Prostate gland (tissue), 2 donors: ENCODE measurements at regions not wholly inside any gene's neighbourhood (a gene's known extent, or its start where the extent isn't known, plus 50 kb on each side); places are given as distances from the start of the nearest gene placed in this dataset.

ENCODE experiments used
- DNase-seq: peaks from one replicate; pipeline ENCODE4 v3.0.0-alpha.2; 2019; ENCODE audit warnings: low spot score
- H3K27ac ChIP-seq, 2 donors: fragments of 200-600 bp; sonication (generic); 2 replicates each; pipeline ENCODE4 v1.5.1; 2017 to 2019
- H3K27me3 ChIP-seq: fragments of 200-600 bp; sonication (generic); replicated peaks from 2 replicates; pipeline ENCODE4 v1.5.1; 2019; ENCODE audit not compliant: insufficient read depth
- H3K36me3 ChIP-seq, 2 donors: fragments of 200-600 bp; sonication (generic); 1 replicate in 1 of 2; 2 replicates in 1 of 2; pipeline versions ENCODE4 v1.5.1 to v1.8.1; 2017 to 2019
- H3K4me1 ChIP-seq: fragments of 200-600 bp; sonication (generic); replicated peaks from 2 replicates; pipeline ENCODE4 v1.5.1; 2019
- H3K4me3 ChIP-seq, 2 donors: fragments of 200-600 bp; sonication (generic); 2 replicates each; pipeline ENCODE4 v1.5.1; 2017 to 2019
- H3K9me3 ChIP-seq: fragments of 200-600 bp; sonication (generic); 2 replicates; pipeline ENCODE4 v1.5.1; 2017
- CTCF ChIP-seq, 4 experiments: fragments of 200-600 bp in 2 of 4; fragments of 450-650 bp in 2 of 4; sonication (generic) in 2 of 4; IDR thresholded peaks; 1 replicate in 3 of 4; 2 replicates in 1 of 4; pipeline ENCODE4 v1.5.1; 2016 to 2019; ENCODE audit warnings: antibody characterized with exemption in 4 of 4, mild to moderate bottlenecking in 2 of 4, moderate library complexity in 2 of 4
- POLR2A ChIP-seq: fragments of 450-650 bp; IDR thresholded peaks from one replicate; pipeline ENCODE4 v1.6.1; 2016; ENCODE audit warnings: antibody characterized with exemption, mild to moderate bottlenecking
- POLR2AphosphoS5 ChIP-seq: sonication (generic); formaldehyde crosslinking; IDR thresholded peaks from one replicate; pipeline ENCODE4 v1.6.1; 2017; ENCODE audit warnings: antibody characterized with exemption
- WGBS: methylation state at CpG from one replicate; pipeline ENCODE4 v1.1.5; 2018; 5-methylcytosine and 5-hydroxymethylcytosine counted together
- intact Hi-C: fragments of 100-400 bp; cut with DNase I; formaldehyde crosslinking; loops from one replicate; pipeline ENCODE4 v1.14.2; 2022

GRCh38 chr16:73311857-73312723 is 264.2 kb upstream of the ZFHX3 start:
- H3K27me3 ChIP-seq: no peaks in the 10 kb centered on the region
- intact Hi-C loops: no loop called here
- H3K4me1 ChIP-seq: no peaks in the 10 kb centered on the region
- H3K27ac ChIP-seq: no peak overlapping the region
- WGBS: 89% methylated on average over 10 of the region's 10 CpGs
- H3K4me3 ChIP-seq: no peak overlapping the region
- TF ChIP-seq POLR2AphosphoS5 (no peak), POLR2A (no peak), CTCF (IDR thresholded peaks at IDR 0.05) (no peak)
- H3K9me3 ChIP-seq: no peaks in the 10 kb centered on the region
- H3K36me3 ChIP-seq: no peaks in the 10 kb centered on the region
- DNase-seq: no peak

DNA sequence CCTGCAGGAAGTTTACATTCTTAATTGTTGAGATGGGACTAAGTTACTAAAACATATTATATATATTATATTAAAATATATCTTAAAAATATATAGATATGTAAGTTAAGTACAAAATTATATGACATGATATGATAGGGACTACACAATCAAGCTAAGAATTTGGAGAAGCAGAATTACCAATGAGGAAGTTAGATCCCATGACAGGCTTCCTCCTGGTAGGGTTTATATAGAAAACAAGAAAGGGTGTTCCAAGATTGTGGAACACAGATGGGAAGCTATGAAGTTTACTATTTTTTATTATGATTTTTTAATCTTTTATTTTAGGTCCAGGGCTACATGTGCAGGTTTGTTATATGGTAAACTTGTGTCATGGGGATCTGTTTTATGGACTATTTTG is 260.8 kb upstream of the ZFHX3 start:
- intact Hi-C loops: no loop called here
- Histone ChIP-seq H3K9me3 (no peaks in the 10 kb centered on the region), H3K4me1 (no peaks in the 10 kb centered on the region), H3K4me3 (no peak overlapping the region), H3K36me3 (no peaks in the 10 kb centered on the region), H3K27me3 (no peaks in the 10 kb centered on the region), H3K27ac (no peak overlapping the region)
- no peak for TF ChIP-seq POLR2A
- TF ChIP-seq POLR2AphosphoS5: no peak
- TF ChIP-seq CTCF (IDR thresholded peaks at IDR 0.05): no peak
- DNase-seq: no peak

GRCh38 chr16:73306901-73307413 is 259.0 kb upstream of the ZFHX3 start:
- intact Hi-C loops: no loop called here

DNA sequence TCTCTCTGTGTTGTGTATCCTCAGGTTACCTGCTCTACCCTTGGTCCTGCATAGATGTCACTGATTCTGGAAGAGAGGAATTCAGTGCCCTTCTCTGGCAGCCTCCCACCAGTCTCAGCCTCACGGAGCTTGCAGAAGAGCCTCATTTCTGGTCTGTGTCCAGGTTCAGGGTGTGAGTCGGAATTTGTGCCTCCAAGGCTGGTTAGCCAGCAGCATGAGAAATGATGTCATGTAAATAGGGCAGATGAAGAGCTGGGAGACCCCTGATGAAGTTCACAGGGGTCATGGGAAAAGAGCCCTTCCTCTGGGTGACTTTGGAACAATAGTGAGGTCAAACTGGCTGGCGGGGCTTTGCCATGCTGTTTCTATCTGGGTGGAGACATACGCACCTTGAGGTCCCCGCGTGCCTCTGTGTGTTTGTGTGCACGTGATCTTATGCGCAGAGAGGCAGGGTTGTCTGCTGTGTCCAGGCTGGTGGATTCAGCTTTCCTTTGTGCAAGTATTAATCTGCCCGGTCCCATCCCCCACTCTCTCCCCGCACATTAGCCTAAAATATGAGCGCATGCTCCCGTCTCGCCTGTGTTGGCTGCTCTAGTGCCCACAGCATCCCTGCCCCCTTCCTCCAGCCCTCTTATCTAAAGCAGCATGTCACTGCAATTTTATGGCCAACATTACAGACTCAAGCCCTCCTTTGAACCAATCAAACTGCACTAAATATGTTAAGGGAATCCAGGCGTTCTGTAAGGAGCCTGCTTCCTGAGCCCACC is 256.3 kb upstream of the ZFHX3 start:
- 34% methylated on average over 14 of the region's 14 CpGs for WGBS
- DNase-seq: no peak
- TF ChIP-seq POLR2AphosphoS5 (no peak), CTCF (IDR thresholded peaks at IDR 0.05) (no peak), POLR2A (no peak)
- no peaks in the 10 kb centered on the region for H3K4me1 ChIP-seq
- H3K27ac ChIP-seq: no peak overlapping the region
- H3K36me3 ChIP-seq: no peaks in the 10 kb centered on the region
- intact Hi-C loops: no loop called here
- H3K9me3 ChIP-seq: no peaks in the 10 kb centered on the region
- no peaks in the 10 kb centered on the region for H3K27me3 ChIP-seq
- no peak overlapping the region for H3K4me3 ChIP-seq

More at GRCh38 chr16:73306901-73307413, 259.0 kb upstream of the ZFHX3 start:
- no peak for DNase-seq
- Histone ChIP-seq H3K4me1 (no peaks in the 10 kb centered on the region), H3K9me3 (no peaks in the 10 kb centered on the region), H3K27me3 (no peaks in the 10 kb centered on the region), H3K27ac (no peak overlapping the region), H3K36me3 (no peaks in the 10 kb centered on the region), H3K4me3 (no peak overlapping the region)
- TF ChIP-seq POLR2A: no peak
- TF ChIP-seq CTCF (IDR thresholded peaks at IDR 0.05): no peak
- WGBS: 59% methylated on average over 1 of the region's 1 CpG
